ENCODE measurements at regions not wholly inside any gene's neighbourhood (a gene's known extent, or its start where the extent isn't known, plus 50 kb on each side); places are given as distances from the start of the nearest gene placed in this dataset.
"Not testable (repeated sequence)": the region's sequence is repeated elsewhere in the genome, so short reads cannot be mapped to it uniquely, and the experiment has no call there.

- DNase-seq (ENCODE audit: low spot score): no peak
Observed at GRCh38 chr3:110623571-110623970, 448.0 kb upstream of the NECTIN3 start.

GRCh38 chr3:110624576-110624975 is 447.0 kb upstream of the NECTIN3 start:
- no peak for DNase-seq (ENCODE audit: low spot score)

- no peak for DNase-seq (ENCODE audit: low spot score)
Observed at GRCh38 chr3:110625201-110625747, 446.3 kb upstream of the NECTIN3 start.

GRCh38 chr3:110626652-110627111 is 444.9 kb upstream of the NECTIN3 start:
- DNase-seq (ENCODE audit: low spot score): not testable (repeated sequence)

DNA sequence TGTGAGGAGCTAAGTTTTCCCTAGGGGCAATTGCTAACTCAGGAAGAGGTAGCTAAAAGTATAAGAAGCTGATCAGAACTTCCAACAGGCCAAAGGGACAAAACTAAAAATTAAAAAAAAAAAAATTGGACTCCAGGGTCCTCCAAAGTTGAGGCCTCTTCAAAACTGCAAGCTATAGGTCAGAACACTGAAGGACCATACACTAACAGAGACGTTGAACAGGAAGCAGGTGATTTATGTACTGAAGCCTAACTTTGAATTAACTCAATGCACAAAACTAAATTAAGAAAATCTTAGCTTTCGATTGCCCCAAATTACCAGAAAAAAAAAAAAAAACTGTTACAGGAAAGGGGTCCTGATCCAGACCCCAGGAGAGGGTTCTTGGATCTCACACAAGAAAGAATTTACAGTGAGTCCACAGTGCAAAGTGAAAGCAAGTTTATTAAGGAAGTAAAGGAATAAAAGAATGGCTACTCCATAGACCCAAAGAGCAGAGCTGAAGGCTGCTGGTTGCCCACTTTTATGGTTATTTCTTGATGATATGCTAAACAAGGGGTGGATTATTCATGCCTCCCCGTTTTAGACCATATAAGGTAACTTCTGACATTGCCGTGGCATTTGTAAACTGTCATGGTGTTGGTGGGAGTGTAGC is 442.8 kb upstream of the NECTIN3 start:
- no peak for DNase-seq (ENCODE audit: low spot score)

DNA sequence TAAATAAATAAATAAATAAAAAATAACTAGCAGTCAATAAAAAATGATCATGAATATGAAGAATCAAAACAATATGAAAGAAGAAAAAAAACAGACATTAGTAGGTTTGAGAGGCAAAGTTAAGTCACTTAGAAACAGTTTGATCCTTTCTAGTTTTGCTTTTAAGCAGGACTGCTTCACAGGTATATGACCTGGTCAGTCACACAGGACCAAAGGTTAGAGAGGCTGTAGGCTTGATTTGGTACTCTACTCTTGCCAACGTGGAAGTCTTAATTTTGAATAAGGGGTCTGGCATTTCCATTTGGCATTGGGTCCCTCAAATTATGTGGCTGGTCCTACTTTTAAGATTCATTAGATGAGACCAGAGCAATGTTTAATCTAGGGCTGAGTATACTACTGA is 441.7 kb upstream of the NECTIN3 start:
- no peak for DNase-seq (ENCODE audit: low spot score)

GRCh38 chr3:110644203-110644602 is 427.4 kb upstream of the NECTIN3 start:
- no peak for DNase-seq (ENCODE audit: low spot score)

DNA sequence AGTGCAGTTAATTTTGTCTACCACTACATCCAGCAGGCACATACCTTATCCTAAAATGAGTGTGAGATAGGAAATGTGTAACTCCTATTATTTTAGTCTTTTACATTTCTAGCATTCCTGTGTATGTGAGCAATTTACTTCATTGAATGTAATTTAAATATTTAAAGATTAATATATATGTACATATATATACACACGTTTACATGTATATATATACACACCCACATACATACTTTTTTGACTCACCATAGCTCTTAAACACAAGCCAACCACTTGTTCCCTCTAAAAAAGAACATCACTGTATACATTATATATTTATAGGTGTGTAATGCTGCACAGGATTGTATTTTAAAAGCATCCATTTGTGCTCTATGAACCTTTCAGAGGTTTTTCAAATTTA is 425.6 kb upstream of the NECTIN3 start:
- no peak for DNase-seq (ENCODE audit: low spot score)

DNA sequence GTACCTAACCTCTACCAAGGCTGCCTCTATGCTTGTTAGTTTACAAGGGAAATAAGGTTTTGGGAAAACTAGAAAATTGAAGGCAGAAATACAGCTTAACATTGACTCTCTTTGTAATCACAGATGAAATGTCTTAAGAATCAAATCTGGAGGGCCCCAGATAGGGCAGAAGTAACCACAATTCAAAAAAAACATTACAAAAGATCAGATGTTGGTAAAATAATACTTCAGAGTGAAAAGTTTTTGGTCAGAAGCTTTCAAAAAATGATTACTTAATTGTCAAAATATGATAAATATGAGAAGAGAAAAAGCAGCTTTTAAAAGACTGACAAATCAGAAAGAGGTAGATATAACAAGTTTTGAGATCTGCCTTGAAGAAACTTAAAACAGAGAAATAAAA is 425.1 kb upstream of the NECTIN3 start:
- no peak for DNase-seq (ENCODE audit: low spot score)

DNA sequence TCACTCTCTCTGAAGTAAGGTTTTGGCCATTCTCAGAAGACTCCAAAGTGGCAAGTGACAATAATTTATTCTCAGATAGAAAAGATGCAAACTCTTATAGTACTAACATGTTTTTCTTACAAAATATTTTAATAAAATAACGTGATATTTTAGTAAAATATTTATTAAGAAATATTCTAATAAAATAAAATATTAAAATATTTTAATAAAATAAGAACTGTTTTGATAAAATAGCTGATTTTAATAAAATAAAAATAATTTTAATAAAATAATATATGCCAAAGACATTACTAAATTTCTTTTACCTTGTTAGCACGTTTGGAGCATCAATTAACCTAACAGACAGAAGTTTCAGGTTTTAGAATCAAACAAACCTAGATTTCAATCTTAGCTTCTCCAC is 424.0 kb upstream of the NECTIN3 start:
- DNase-seq (ENCODE audit: low spot score): no peak

DNA sequence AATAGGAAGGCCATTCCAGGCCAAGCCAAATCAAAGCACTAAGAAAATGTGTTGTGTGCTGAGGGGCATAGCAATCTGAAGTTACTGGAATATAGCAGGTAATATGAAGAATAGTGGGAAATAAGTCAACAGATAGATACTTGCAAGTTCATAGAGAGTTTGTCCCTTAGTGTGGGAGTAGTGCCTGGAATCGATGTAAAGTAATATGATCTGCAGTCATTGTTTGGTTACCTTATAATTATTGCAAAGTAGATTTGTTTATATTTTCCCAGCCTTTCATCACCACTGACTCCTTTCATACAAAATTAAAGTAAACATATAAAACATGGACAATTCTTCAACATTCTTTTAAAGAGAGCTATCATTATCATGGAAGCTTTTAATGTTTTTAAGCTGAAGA is 420.9 kb upstream of the NECTIN3 start:
- no peak for DNase-seq (ENCODE audit: low spot score)

DNA sequence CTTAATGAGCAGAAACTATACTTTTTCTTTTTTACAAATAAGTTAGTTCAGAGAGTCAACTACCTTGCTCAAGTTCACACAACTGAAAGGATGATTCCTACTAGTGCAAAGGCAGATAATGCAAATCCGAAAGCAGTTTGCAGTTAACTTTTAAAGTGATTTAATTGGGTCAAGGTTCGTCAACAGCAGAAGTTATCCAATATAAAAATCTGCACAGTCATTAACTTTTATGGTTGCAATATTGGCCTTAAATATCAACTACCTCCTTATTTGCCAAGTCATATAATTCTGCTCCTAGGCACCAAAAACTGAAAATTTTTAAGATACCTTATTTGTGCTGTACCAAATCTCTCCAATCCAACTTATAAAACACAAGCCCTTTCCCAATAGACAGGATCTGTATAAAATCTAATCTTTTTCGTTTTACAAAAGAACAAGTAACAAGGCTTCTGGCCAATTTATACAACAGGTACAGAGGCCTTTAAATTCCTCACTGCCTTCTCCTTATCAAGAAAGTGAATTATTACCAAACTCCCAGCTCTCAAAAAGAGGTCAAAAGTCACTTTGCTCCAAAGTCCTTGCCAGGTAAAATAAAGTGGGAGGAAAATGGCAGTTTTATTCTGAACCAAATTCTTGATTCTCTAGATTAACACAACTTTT is 416.6 kb upstream of the NECTIN3 start:
- no peak for DNase-seq (ENCODE audit: low spot score)

DNA sequence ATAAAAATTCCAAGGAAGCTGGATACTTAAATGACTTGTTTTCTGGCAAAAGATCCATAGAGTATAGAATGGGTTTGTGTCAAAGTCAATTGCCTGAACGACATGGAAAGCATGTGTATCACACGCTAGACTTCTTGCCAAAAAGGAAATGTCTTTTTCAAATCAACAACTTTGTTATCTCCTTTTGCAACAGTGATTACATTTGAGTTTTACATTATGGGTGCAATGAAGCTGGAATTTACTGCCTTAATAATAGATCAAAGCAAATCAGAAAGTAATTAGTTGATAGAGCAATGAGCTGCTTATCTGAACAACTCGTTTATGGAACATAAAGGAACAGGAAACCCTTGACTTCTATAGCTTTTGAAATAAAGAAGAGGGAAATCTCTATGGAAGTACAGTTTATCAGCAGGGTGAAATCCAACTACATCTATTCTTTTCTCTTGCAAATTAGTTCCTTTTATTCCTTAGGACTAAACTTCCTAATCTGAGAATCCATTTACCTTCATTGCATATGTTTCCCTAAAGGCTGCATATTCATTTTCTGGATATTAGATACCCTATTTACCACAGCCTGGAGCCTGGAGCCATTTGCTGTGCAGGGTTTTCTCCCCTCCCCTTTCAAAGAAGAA is 415.1 kb upstream of the NECTIN3 start:
- DNase-seq (ENCODE audit: low spot score): no peak

- DNase-seq (ENCODE audit: low spot score): no peak
Observed at GRCh38 chr3:110664148-110664547, 407.5 kb upstream of the NECTIN3 start.

- DNase-seq (ENCODE audit: low spot score): no peak
Observed at GRCh38 chr3:110666495-110666894, 405.1 kb upstream of the NECTIN3 start.

- no peak for DNase-seq (ENCODE audit: low spot score)
Observed at GRCh38 chr3:110667216-110667615, 404.4 kb upstream of the NECTIN3 start.

DNA sequence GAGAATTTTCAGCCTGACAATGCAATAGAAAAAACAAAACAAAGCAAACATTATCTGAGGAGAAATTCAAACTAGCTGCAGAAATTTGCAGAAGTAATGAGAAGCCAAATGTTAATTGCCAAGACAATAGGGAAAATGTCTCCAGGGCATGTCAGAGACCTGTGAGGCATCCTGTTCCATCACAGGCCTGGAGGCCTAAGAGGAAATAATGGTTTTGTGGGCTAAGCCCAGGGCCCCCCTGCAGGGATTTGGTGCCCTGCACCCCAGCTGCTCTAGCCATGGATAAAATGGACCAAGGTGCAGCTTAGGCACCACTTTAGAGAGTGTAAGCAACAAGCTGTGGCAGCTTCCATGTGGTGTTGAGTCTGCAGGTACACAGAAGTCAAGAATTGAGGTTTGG is 401.2 kb upstream of the NECTIN3 start:
- DNase-seq (ENCODE audit: low spot score): no peak

GRCh38 chr3:110677506-110677905 is 394.1 kb upstream of the NECTIN3 start:
- DNase-seq (ENCODE audit: low spot score): no peak

- DNase-seq (ENCODE audit: low spot score): no peak
Observed at GRCh38 chr3:110679285-110679684, 392.3 kb upstream of the NECTIN3 start.

DNA sequence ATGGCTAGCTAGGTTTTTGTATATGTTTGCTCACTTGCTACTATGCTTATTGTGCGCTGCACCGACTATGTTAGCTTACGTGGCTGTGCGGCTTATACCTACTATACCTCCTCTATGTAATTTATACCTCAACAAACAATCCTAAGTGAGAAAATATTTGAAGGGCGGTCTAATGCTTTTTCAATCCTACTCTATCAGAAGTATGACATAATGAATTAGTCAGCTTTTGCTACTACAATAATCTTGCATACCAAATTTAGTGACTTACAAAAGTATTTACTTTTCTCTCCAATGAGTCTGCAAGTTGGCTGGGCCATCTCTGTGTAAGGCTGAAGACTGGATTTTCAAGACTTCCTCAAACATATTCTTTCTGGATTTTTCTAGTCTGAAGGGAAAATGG is 391.2 kb upstream of the NECTIN3 start:
- no peak for DNase-seq (ENCODE audit: low spot score)

DNA sequence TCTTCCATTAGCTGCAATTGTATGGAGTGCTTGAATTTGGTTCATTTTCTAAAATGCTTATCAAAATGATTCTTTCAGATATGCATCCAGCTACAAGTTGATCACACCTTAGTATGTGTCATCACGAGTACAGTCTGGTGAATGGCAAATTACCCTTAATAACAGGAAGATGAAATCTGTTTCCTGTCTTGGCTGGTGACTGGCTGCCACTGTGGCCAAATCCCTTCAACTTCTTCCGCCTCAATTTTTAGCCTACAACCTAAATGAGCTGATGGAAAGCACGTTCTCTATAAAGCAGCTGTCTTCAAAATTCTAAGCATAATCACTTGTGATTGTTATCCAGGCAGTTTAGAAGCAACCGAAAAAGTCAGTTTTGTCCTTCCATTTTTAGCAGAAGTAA is 387.1 kb upstream of the NECTIN3 start:
- DNase-seq (ENCODE audit: low spot score): no peak

GRCh38 chr3:110685630-110686029 is 386.0 kb upstream of the NECTIN3 start:
- no peak for DNase-seq (ENCODE audit: low spot score)

DNA sequence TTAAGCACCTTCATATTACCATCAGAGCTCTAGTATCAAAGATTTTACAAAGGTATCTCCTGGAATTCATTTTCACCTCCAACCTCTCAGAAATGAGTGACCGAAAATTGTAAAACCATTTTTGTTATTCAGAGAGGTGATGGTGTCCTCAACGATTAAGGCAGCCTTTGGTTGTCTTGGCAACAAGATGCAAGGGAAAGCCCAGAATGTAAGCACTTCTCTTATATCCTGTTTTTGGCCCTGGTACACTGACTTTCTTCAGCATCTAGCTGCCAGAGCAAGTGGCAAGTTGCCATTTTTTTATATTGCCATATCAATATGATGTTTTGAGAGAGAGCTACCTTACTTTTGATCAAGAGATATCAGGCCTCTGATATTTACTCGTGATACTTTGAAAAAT is 384.9 kb upstream of the NECTIN3 start:
- no peak for DNase-seq (ENCODE audit: low spot score)
